ENCODE measurements at regions not wholly inside any gene's neighbourhood (a gene's known extent, or its start where the extent isn't known, plus 50 kb on each side); places are given as distances from the start of the nearest gene placed in this dataset.

- FAIRE-seq: no peak
- no peak overlapping the region for H3K4me3 ChIP-seq (replicated peaks in 1 of 3; ENCODE audit: insufficient read depth in 1 of 3, low read depth in 2 of 3, low read length in 3 of 3)
- ChIA-PET CTCF (ENCODE audit: low intra/inter-chr PET ratio, low total read pairs) (no interaction called here), POLR2A (no interaction called here)
- no peak for ATAC-seq
- no TSS peak for BruUV-seq (replicated peaks)
- TF ChIP-seq GLMP (CRISPR knock-in tag; IDR thresholded peaks at IDR 0.05; ENCODE audit: borderline replicate concordance) (no peak), SP1 (IDR thresholded peaks at IDR 0.05) (no peak), SP1 (CRISPR knock-in tag; IDR thresholded peaks at IDR 0.05) (no peak), ZNF589 (CRISPR knock-in tag; conservative IDR thresholded peaks at IDR 0.05) (no peak), SIN3A (IDR thresholded peaks at IDR 0.05; ENCODE audit: borderline replicate concordance, low read depth, low read length) (no peak), SATB2 (CRISPR knock-in tag; IDR thresholded peaks at IDR 0.05) (no peak), NR1H2 (CRISPR knock-in tag; IDR thresholded peaks at IDR 0.05; ENCODE audit: borderline replicate concordance, low read depth) (no peak), TSC22D2 (CRISPR knock-in tag; IDR thresholded peaks at IDR 0.05; ENCODE audit: borderline replicate concordance) (no peak)
- no peaks in the 10 kb centered on the region for H3K4me1 ChIP-seq (ENCODE audit: insufficient read depth, low read length)
- H3K9me3 ChIP-seq (ENCODE audit: low read length): no peaks in the 10 kb centered on the region
- H2AFZ ChIP-seq (ENCODE audit: low read length): no peak overlapping the region
- no peaks in the 10 kb centered on the region for H3K36me3 ChIP-seq (replicated peaks in 1 of 2; ENCODE audit: control insufficient read depth in 1 of 2, insufficient read depth in 2 of 2, low read length in 2 of 2)
- no peaks in the 10 kb centered on the region for H3K79me2 ChIP-seq (ENCODE audit: insufficient read depth, low read length)
- no peak overlapping the region for H3K9ac ChIP-seq (ENCODE audit: insufficient read depth, low read depth, low read length)
- DNase-seq (ENCODE audit: low spot score): no peak
- WGBS (ENCODE audit: low lambda C conversion rate): 44% methylated on average over 8 of the region's 8 CpGs
- in situ Hi-C loops (cut with HindIII; ENCODE audit: extremely low pct_ligation_motif_present, low pct_unique_long_range_greater_than_20kb) (no loop called here), intact Hi-C loops (cut with micrococcal nuclease; ENCODE audit: unreplicated experiment) (no loop called here)
- H3K27ac ChIP-seq (ENCODE audit: extremely low read length, insufficient read depth, low read length): no peak overlapping the region
- H3K4me2 ChIP-seq (ENCODE audit: low read depth, low read length): no peak overlapping the region
- H4K20me1 ChIP-seq (ENCODE audit: insufficient read depth, low read length): no peaks in the 10 kb centered on the region
- peaks cover 0 to 8% of the 10 kb centered on the region in 2 experiments; a peak in 2 of 5 replicates for H3K27me3 ChIP-seq (ENCODE audit: control insufficient read depth in 1 of 2, insufficient read depth in 2 of 2, low read length in 2 of 2)
These were observed 509.0 kb downstream of the BUD13 start for GRCh38 chr11:116263770-116264169.

GRCh38 chr11:116263019-116263418 is 509.8 kb downstream of the BUD13 start:
- H3K4me3 ChIP-seq (replicated peaks in 1 of 3; ENCODE audit: insufficient read depth in 1 of 3, low read depth in 2 of 3, low read length in 3 of 3): no peak overlapping the region
- no peaks in the 10 kb centered on the region for H4K20me1 ChIP-seq (ENCODE audit: insufficient read depth, low read length)
- H3K79me2 ChIP-seq (ENCODE audit: insufficient read depth, low read length): no peaks in the 10 kb centered on the region
- no peaks in the 10 kb centered on the region for H3K4me1 ChIP-seq (ENCODE audit: insufficient read depth, low read length)
- DNase-seq (ENCODE audit: low spot score) (no peak), FAIRE-seq (no peak), ATAC-seq (no peak)
- CTCF ChIA-PET (ENCODE audit: low intra/inter-chr PET ratio, low total read pairs): no interaction called here
- peaks cover 0 to 8% of the 10 kb centered on the region in 2 experiments; a peak in 2 of 5 replicates for H3K27me3 ChIP-seq (ENCODE audit: control insufficient read depth in 1 of 2, insufficient read depth in 2 of 2, low read length in 2 of 2)
- WGBS (ENCODE audit: low lambda C conversion rate): 17% methylated on average over 3 of the region's 3 CpGs
- in situ Hi-C loops (cut with HindIII; ENCODE audit: extremely low pct_ligation_motif_present, low pct_unique_long_range_greater_than_20kb): no loop called here
- no TSS peak for BruUV-seq (replicated peaks)
- TF ChIP-seq PBX2 (CRISPR knock-in tag; IDR thresholded peaks at IDR 0.05) (no peak), ZBTB10 (CRISPR knock-in tag; IDR thresholded peaks at IDR 0.05; ENCODE audit: borderline replicate concordance) (no peak)
- no peaks in the 10 kb centered on the region for H3K36me3 ChIP-seq (replicated peaks in 1 of 2; ENCODE audit: control insufficient read depth in 1 of 2, insufficient read depth in 2 of 2, low read length in 2 of 2)
- no peak overlapping the region for H3K9ac ChIP-seq (ENCODE audit: insufficient read depth, low read depth, low read length)
- intact Hi-C loops (cut with micrococcal nuclease; ENCODE audit: unreplicated experiment): no loop called here
- no peak overlapping the region for H3K27ac ChIP-seq (ENCODE audit: extremely low read length, insufficient read depth, low read length)
- H3K4me2 ChIP-seq (ENCODE audit: low read depth, low read length): no peak overlapping the region
- POLR2A ChIA-PET: no interaction called here
- no peaks in the 10 kb centered on the region for H3K9me3 ChIP-seq (ENCODE audit: low read length)
- H2AFZ ChIP-seq (ENCODE audit: low read length): no peak overlapping the region

All from HepG2 (cell line).